OCI-LY7 (cell line): ENCODE measurements at regions not wholly inside any gene's neighbourhood (a gene's known extent, or its start where the extent isn't known, plus 50 kb on each side); places are given as distances from the start of the nearest gene placed in this dataset.

Experiments
- BruUV-seq: library from RNA; stranded (reverse); fragments of 400-500 nt; replicated peaks from 2 replicates; lab custom pipeline; 2021; lab: Mats Ljungman, UMichigan
- CTCF ChIA-PET: fragments of 300-600 bp; sonication (Branson Sonifier 250); formaldehyde crosslinking; loops from one replicate; lab custom pipeline; 2022; ENCODE audit warnings: antibody characterized with exemption; ENCODE audit not compliant: unreplicated experiment; lab: Charles Lee
- POLR2A ChIA-PET: fragments of 300-600 bp; sonication (Branson Sonifier 250); formaldehyde crosslinking; loops from one replicate; lab custom pipeline; 2022; ENCODE audit warnings: antibody characterized with exemption; lab: Charles Lee
- DNase-seq: peaks from one replicate; pipeline ENCODE4 v3.0.0-alpha.2; 2015; ENCODE audit warnings: low spot score
- H2AFZ ChIP-seq: fragments of 200-600 bp; sonication (generic), shearing (Covaris generic); 2 replicates; pipeline ENCODE4 v1.6.1; 2014; ENCODE audit warnings: mild to moderate bottlenecking, antibody characterized with exemption, low read length, moderate library complexity
- H3K27ac ChIP-seq: fragments of 200-600 bp; sonication (generic); 2 replicates; pipeline ENCODE4 v1.5.1; 2014; ENCODE audit warnings: mixed run types, low read depth, mild to moderate bottlenecking, moderate library complexity, low read length, inconsistent platforms; ENCODE audit not compliant: poor library complexity, severe bottlenecking
- H3K36me3 ChIP-seq: fragments of 200-600 bp; sonication (generic); 2 replicates; pipeline ENCODE4 v1.6.1; 2014; ENCODE audit warnings: mild to moderate bottlenecking, antibody characterized with exemption, low read length, moderate library complexity, mixed read lengths; ENCODE audit not compliant: insufficient read depth
- H3K4me1 ChIP-seq: fragments of 200-600 bp; sonication (generic); 2 replicates; pipeline ENCODE4 v1.5.1; 2014; ENCODE audit warnings: mild to moderate bottlenecking, low read length; ENCODE audit not compliant: insufficient read depth, poor library complexity, severe bottlenecking
- H3K4me2 ChIP-seq: fragments of 200-600 bp; sonication (generic); 2 replicates; pipeline ENCODE4 v1.6.1; 2014; ENCODE audit warnings: mild to moderate bottlenecking, low read length
- H3K4me3 ChIP-seq: fragments of 200-600 bp; sonication (generic); 2 replicates; pipeline ENCODE4 v1.5.1; 2014; ENCODE audit warnings: mild to moderate bottlenecking, low read depth, low read length; ENCODE audit not compliant: poor library complexity, severe bottlenecking
- H3K79me2 ChIP-seq: fragments of 200-600 bp; sonication (generic); 2 replicates; pipeline ENCODE4 v1.6.1; 2016; ENCODE audit warnings: low read depth, mild to moderate bottlenecking, low read length, moderate library complexity, mixed read lengths; ENCODE audit not compliant: insufficient read depth
- H3K9me2 ChIP-seq: fragments of 200-600 bp; sonication (generic); 2 replicates; pipeline ENCODE4 v1.6.1; 2016; ENCODE audit warnings: mild to moderate bottlenecking, low read length, mixed read lengths; ENCODE audit not compliant: insufficient read depth
- H3K9me3 ChIP-seq: fragments of 200-600 bp; sonication (generic); 2 replicates; pipeline ENCODE4 v1.6.1; 2014; ENCODE audit warnings: mild to moderate bottlenecking, mixed run types, low read length, mixed read lengths
- H4K20me1 ChIP-seq: fragments of 200-600 bp; sonication (generic); 2 replicates; pipeline ENCODE4 v1.6.1; 2014; ENCODE audit warnings: mild to moderate bottlenecking, antibody characterized with exemption, low read length, moderate library complexity, mixed read lengths; ENCODE audit not compliant: insufficient read depth
- EZH2phosphoT487 ChIP-seq: fragments of 200-600 bp; sonication (generic); IDR thresholded peaks from 2 replicates; pipeline ENCODE4 v1.6.1; 2018; ENCODE audit warnings: low read depth, borderline replicate concordance, mild to moderate bottlenecking, mixed run types, antibody characterized with exemption, low read length, moderate library complexity, mixed read lengths
- intact Hi-C: fragments of 100-400 bp; cut with micrococcal nuclease; formaldehyde crosslinking; loops from one replicate; pipeline ENCODE4 v1.10.0; 2022; ENCODE audit not compliant: unreplicated experiment
- TF ChIP-seq, protein P1 (sequence below): fragments of 200-600 bp; sonication (generic); conservative IDR thresholded peaks from 2 replicates; pipeline ENCODE4 v1.5.1; 2014; ENCODE audit warnings: mild to moderate bottlenecking, antibody characterized with exemption, low read length, moderate library complexity, mixed read lengths

DNA sequence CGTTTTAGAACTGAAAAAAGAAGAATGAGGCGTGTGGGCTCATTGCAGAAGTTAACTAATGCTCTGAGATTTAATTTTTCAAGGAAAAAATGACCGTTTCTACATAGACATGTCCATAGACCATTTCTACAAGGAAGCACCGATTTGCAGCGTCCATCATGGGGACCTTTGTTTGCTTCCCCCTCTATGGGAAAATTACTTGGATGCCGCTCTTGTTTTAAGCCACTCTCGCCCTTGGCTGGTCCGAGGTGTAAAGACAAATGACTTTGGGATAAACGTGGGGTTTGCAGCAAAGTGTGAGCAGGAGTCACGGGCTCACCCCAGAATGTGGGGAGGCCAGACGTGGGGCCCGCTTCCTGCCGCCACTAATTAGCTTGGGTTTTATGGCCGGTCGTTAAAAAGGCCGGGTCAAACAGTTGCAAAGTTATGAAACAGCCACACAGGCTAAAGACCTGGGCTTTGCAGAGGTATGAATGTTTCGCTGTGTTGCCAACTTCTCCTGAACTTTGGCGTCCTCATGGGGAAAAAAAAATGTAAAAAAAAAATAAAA is 235.9 kb downstream of the SHOX start:
- H3K36me3 ChIP-seq, result no peaks in the 10 kb centered on the region
- no peak overlapping the region for H2AFZ ChIP-seq
- no peaks in the 10 kb centered on the region for H3K79me2 ChIP-seq
- BruUV-seq, result no TSS peak
- no peak overlapping the region for H3K27ac ChIP-seq
- no peaks in the 10 kb centered on the region for H4K20me1 ChIP-seq
- no peak overlapping the region for H3K4me2 ChIP-seq
- H3K4me1 ChIP-seq, result no peaks in the 10 kb centered on the region
- intact Hi-C loops, result no loop called here
- no peak for TF ChIP-seq EZH2phosphoT487
- TF ChIP-seq, protein P1, sequence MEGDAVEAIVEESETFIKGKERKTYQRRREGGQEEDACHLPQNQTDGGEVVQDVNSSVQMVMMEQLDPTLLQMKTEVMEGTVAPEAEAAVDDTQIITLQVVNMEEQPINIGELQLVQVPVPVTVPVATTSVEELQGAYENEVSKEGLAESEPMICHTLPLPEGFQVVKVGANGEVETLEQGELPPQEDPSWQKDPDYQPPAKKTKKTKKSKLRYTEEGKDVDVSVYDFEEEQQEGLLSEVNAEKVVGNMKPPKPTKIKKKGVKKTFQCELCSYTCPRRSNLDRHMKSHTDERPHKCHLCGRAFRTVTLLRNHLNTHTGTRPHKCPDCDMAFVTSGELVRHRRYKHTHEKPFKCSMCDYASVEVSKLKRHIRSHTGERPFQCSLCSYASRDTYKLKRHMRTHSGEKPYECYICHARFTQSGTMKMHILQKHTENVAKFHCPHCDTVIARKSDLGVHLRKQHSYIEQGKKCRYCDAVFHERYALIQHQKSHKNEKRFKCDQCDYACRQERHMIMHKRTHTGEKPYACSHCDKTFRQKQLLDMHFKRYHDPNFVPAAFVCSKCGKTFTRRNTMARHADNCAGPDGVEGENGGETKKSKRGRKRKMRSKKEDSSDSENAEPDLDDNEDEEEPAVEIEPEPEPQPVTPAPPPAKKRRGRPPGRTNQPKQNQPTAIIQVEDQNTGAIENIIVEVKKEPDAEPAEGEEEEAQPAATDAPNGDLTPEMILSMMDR, result no peak
- DNase-seq, result no peak
- H3K4me3 ChIP-seq, result no peak overlapping the region
- H3K9me3 ChIP-seq, result no peaks in the 10 kb centered on the region; the same call in 1 of the 2 replicates
- ChIA-PET CTCF (no interaction called here), POLR2A (no interaction called here)
- H3K9me2 ChIP-seq, result no peaks in the 10 kb centered on the region

GRCh38 chrX:865422-865821 is 234.8 kb downstream of the SHOX start:
- CTCF ChIA-PET, result no interaction called here
- no peaks in the 10 kb centered on the region; the same call in 1 of the 2 replicates for H3K9me3 ChIP-seq
- TF ChIP-seq EZH2phosphoT487, result no peak
- TF ChIP-seq, protein P1, result no peak
- no peak overlapping the region for H3K4me2 ChIP-seq
- H3K4me1 ChIP-seq, result no peaks in the 10 kb centered on the region
- H4K20me1 ChIP-seq, result no peaks in the 10 kb centered on the region
- intact Hi-C loops, result no loop called here
- BruUV-seq, result no TSS peak
- no peak overlapping the region for H3K27ac ChIP-seq
- H3K9me2 ChIP-seq, result no peaks in the 10 kb centered on the region
- H2AFZ ChIP-seq, result no peak overlapping the region
- no peak overlapping the region for H3K4me3 ChIP-seq
- DNase-seq, result no peak
- H3K79me2 ChIP-seq, result no peaks in the 10 kb centered on the region
- POLR2A ChIA-PET, result no interaction called here
- no peaks in the 10 kb centered on the region for H3K36me3 ChIP-seq

DNA sequence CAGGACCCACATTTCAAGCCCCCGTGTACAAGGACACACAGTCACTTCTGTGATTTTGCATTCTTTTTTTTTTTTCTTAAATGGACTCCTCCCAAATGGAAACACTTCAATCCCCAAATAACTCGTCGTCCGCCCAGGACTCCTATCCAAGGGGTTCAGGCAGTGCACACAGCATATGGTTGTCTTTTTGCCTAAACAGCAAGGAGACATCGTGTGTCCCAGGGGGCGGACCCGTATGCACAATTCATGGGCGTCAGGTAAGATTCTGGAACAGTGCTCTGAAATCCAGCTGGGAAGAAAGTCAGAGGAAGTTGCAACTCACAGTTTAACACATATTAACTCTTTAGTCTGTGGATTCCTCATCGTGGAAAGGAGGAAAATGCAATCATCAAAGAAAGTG is 231.3 kb downstream of the SHOX start:
- Histone ChIP-seq H3K9me2 (no peaks in the 10 kb centered on the region), H3K4me1 (no peaks in the 10 kb centered on the region), H3K4me2 (no peak overlapping the region), H4K20me1 (no peaks in the 10 kb centered on the region), H3K79me2 (no peaks in the 10 kb centered on the region), H3K27ac (no peak overlapping the region), H2AFZ (no peak overlapping the region), H3K9me3 (no peaks in the 10 kb centered on the region; the same call in 1 of the 2 replicates), H3K4me3 (no peak overlapping the region), H3K36me3 (no peaks in the 10 kb centered on the region)
- no peak for DNase-seq
- POLR2A ChIA-PET, result no interaction called here
- intact Hi-C loops, result no loop called here
- no peak for TF ChIP-seq EZH2phosphoT487
- TF ChIP-seq, protein P1, result no peak
- BruUV-seq, result no TSS peak
- CTCF ChIA-PET, result no interaction called here
